Neural progenitor cell (in vitro differentiated cells): ENCODE measurements at regions not wholly inside any gene's neighbourhood (a gene's known extent, or its start where the extent isn't known, plus 50 kb on each side); places are given as distances from the start of the nearest gene placed in this dataset.

ENCODE experiments used
- DNase-seq: peaks from one replicate; pipeline ENCODE4 v3.0.0-alpha.2; 2016; ENCODE audit warnings: low spot score
- H2AFZ ChIP-seq: fragments of 200-600 bp; sonication (generic); replicated peaks from 2 replicates; pipeline ENCODE4 v1.6.1; 2016; ENCODE audit warnings: antibody characterized with exemption
- H3F3A ChIP-seq: fragments of 200-600 bp; sonication (generic); 2 replicates; pipeline ENCODE4 v1.6.1; 2016; ENCODE audit warnings: antibody characterized with exemption, low read depth
- H3K27ac ChIP-seq: fragments of 200-600 bp; sonication (generic); 2 replicates; pipeline ENCODE4 v1.5.1; 2016; ENCODE audit warnings: mild to moderate bottlenecking
- H3K27me3 ChIP-seq: fragments of 200-600 bp; sonication (generic); 2 replicates; pipeline ENCODE4 v1.6.1; 2016; ENCODE audit warnings: mild to moderate bottlenecking, moderate library complexity
- H3K36me3 ChIP-seq: fragments of 200-600 bp; sonication (generic); 2 replicates; pipeline ENCODE4 v1.5.1; 2016
- H3K4me1 ChIP-seq: fragments of 200-600 bp; sonication (generic); 2 replicates; pipeline ENCODE4 v1.6.1; 2016; ENCODE audit warnings: mixed run types
- H3K4me2 ChIP-seq: fragments of 200-600 bp; sonication (generic); 2 replicates; pipeline ENCODE4 v1.6.1; 2016
- H3K4me3 ChIP-seq: fragments of 200-600 bp; sonication (generic); 2 replicates; pipeline ENCODE4 v1.5.1; 2016
- H3K79me2 ChIP-seq: fragments of 200-600 bp; sonication (generic); 2 replicates; pipeline ENCODE4 v1.6.1; 2016; ENCODE audit warnings: low read depth
- H3K9ac ChIP-seq: fragments of 200-600 bp; sonication (generic); 2 replicates; pipeline ENCODE4 v1.6.1; 2016
- H3K9me3 ChIP-seq: fragments of 200-600 bp; sonication (generic); 2 replicates; pipeline ENCODE4 v1.5.1; 2016; ENCODE audit warnings: low read depth
- H4K20me1 ChIP-seq: fragments of 200-600 bp; sonication (generic); 2 replicates; pipeline ENCODE4 v1.6.1; 2016; ENCODE audit warnings: low read depth
- H3K27ac Mint-ChIP-seq: 3 replicates; pipeline ENCODE4 v1.8.0; 2021; ENCODE audit warnings: mixed read lengths
- H3K27me3 Mint-ChIP-seq: 2 replicates; pipeline ENCODE4 v1.8.0; 2022; ENCODE audit warnings: low read depth, mild to moderate bottlenecking, inconsistent platforms, moderate library complexity, mixed read lengths; ENCODE audit not compliant: insufficient read depth
- H3K36me3 Mint-ChIP-seq: 3 replicates; pipeline ENCODE4 v1.8.0; 2021; ENCODE audit warnings: mixed read lengths
- H3K4me1 Mint-ChIP-seq: 3 replicates; pipeline ENCODE4 v1.8.0; 2021; ENCODE audit warnings: mixed read lengths
- H3K4me3 Mint-ChIP-seq: 3 replicates; pipeline ENCODE4 v1.8.0; 2021; ENCODE audit warnings: mild to moderate bottlenecking, moderate library complexity, mixed read lengths
- H3K9me3 Mint-ChIP-seq: 3 replicates; pipeline ENCODE4 v1.8.0; 2020; ENCODE audit warnings: mixed read lengths
- EZH2 ChIP-seq: fragments of 200-600 bp; sonication (generic); IDR thresholded peaks from 2 replicates; pipeline ENCODE4 v1.6.1; 2017; ENCODE audit warnings: antibody characterized with exemption, mild to moderate bottlenecking, moderate library complexity
- EZH2phosphoT487 ChIP-seq: fragments of 200-600 bp; sonication (generic); IDR thresholded peaks from 2 replicates; pipeline ENCODE4 v1.6.1; 2017; ENCODE audit warnings: antibody characterized with exemption
- TF ChIP-seq, protein P1 (sequence below): fragments of 200-600 bp; sonication (generic); IDR thresholded peaks from 2 replicates; pipeline ENCODE4 v1.5.1; 2017; ENCODE audit warnings: antibody characterized with exemption, mild to moderate bottlenecking

DNA sequence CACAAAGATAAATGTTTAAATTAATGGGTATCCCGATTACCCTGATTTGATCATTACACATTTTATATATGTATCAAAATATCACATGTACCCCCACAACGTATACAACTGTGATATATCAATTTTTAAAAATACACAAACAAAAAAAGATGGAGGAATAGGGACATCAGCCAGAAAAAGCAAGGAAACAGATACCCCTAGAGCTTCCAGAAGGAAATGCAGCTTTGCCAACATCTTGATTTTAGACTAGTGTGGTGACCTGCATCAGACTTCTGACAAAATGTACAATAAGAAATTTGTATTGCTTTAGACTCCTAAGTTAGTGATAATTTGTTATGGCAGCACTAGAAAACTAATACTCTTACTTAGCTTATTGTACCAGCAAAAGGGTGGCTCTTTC, 483.8 kb downstream of the TUSC7 start:
- Mint-ChIP-seq H3K4me3 (no peak overlapping the region), H3K27ac (no peak overlapping the region), H3K4me1 (no peaks in the 10 kb centered on the region), H3K9me3 (no peaks in the 10 kb centered on the region), H3K27me3 (no peaks in the 10 kb centered on the region), H3K36me3 (no peaks in the 10 kb centered on the region)
- no peak overlapping the region for H3K27ac ChIP-seq
- DNase-seq = peak; percentile 6
- no peaks in the 10 kb centered on the region for H3K4me1 ChIP-seq
- H3K9ac ChIP-seq = no peak overlapping the region
- no peaks in the 10 kb centered on the region for H3K36me3 ChIP-seq
- H3F3A ChIP-seq = no peaks in the 10 kb centered on the region
- no peaks in the 10 kb centered on the region for H3K27me3 ChIP-seq
- no peak overlapping the region for H2AFZ ChIP-seq
- no peaks in the 10 kb centered on the region for H4K20me1 ChIP-seq
- H3K79me2 ChIP-seq = no peaks in the 10 kb centered on the region
- no peak for TF ChIP-seq EZH2
- TF ChIP-seq, protein P1, sequence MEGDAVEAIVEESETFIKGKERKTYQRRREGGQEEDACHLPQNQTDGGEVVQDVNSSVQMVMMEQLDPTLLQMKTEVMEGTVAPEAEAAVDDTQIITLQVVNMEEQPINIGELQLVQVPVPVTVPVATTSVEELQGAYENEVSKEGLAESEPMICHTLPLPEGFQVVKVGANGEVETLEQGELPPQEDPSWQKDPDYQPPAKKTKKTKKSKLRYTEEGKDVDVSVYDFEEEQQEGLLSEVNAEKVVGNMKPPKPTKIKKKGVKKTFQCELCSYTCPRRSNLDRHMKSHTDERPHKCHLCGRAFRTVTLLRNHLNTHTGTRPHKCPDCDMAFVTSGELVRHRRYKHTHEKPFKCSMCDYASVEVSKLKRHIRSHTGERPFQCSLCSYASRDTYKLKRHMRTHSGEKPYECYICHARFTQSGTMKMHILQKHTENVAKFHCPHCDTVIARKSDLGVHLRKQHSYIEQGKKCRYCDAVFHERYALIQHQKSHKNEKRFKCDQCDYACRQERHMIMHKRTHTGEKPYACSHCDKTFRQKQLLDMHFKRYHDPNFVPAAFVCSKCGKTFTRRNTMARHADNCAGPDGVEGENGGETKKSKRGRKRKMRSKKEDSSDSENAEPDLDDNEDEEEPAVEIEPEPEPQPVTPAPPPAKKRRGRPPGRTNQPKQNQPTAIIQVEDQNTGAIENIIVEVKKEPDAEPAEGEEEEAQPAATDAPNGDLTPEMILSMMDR = peak; percentile 45
- no peak overlapping the region for H3K4me3 ChIP-seq
- H3K4me2 ChIP-seq = no peak overlapping the region
- no peaks in the 10 kb centered on the region for H3K9me3 ChIP-seq

DNA sequence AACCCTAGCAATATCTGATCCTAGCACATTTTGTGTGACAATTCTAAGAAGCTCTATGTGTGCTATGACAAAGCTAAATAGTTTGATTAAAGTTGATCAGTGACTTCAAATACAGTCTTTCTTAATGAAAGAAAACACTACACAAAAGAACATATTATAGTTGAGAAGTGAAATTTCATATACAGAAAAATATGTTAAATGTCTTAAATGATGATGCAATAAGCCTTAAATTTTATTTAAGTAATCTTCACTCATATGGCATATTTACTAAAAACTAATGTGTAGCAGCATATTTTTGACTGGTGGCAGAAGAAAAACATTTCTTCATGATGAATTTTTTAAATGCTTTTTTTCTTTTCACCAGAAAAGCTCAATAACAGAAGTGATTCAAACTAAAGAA, 485.5 kb downstream of the TUSC7 start:
- Mint-ChIP-seq H3K27ac (no peak overlapping the region), H3K36me3 (no peaks in the 10 kb centered on the region), H3K4me3 (no peak overlapping the region), H3K9me3 (no peaks in the 10 kb centered on the region), H3K27me3 (no peaks in the 10 kb centered on the region), H3K4me1 (no peaks in the 10 kb centered on the region)
- Histone ChIP-seq H3K9ac (no peak overlapping the region), H3K36me3 (no peaks in the 10 kb centered on the region), H3K4me2 (no peak overlapping the region), H3K27ac (no peak overlapping the region), H4K20me1 (no peaks in the 10 kb centered on the region), H3K4me3 (no peak overlapping the region), H3K9me3 (no peaks in the 10 kb centered on the region), H3F3A (no peaks in the 10 kb centered on the region), H2AFZ (no peak overlapping the region), H3K79me2 (no peaks in the 10 kb centered on the region), H3K4me1 (no peaks in the 10 kb centered on the region), H3K27me3 (no peaks in the 10 kb centered on the region)
- DNase-seq = no peak
- no peak for TF ChIP-seq EZH2phosphoT487
- TF ChIP-seq, protein P1 = no peak
- TF ChIP-seq EZH2 = no peak

DNA sequence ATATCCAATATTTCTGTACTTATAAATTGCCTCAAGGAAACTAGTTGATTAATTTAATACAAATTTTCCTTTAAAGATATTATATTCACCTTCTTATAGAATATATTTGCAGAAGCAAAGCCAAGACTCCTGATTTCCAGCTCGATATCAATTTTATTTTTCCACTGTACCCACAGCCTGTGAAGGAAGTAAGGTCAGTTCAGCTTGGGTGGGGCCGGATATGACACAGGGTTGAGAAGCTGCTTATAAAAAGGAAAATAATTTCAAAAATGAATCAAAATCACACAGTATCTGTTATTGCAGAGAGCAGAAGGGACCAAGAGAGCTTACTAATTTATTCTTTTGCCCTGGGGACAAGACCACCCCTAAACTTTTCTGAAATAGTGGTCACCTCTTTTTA, 491.4 kb downstream of the TUSC7 start:
- H3K79me2 ChIP-seq = no peaks in the 10 kb centered on the region
- Mint-ChIP-seq H3K27me3 (no peaks in the 10 kb centered on the region), H3K9me3 (no peaks in the 10 kb centered on the region), H3K4me3 (no peak overlapping the region), H3K27ac (no peak overlapping the region), H3K4me1 (no peaks in the 10 kb centered on the region), H3K36me3 (no peaks in the 10 kb centered on the region)
- H3K4me1 ChIP-seq = no peaks in the 10 kb centered on the region
- no peak overlapping the region for H3K27ac ChIP-seq
- TF ChIP-seq, protein P1 = no peak
- TF ChIP-seq EZH2phosphoT487 (no peak), EZH2 (no peak)
- H2AFZ ChIP-seq = no peak overlapping the region
- no peaks in the 10 kb centered on the region for H3K36me3 ChIP-seq
- H4K20me1 ChIP-seq = no peaks in the 10 kb centered on the region
- H3F3A ChIP-seq = no peaks in the 10 kb centered on the region
- no peak overlapping the region for H3K4me2 ChIP-seq
- H3K9me3 ChIP-seq = no peaks in the 10 kb centered on the region
- no peaks in the 10 kb centered on the region for H3K27me3 ChIP-seq
- no peak overlapping the region for H3K9ac ChIP-seq
- DNase-seq = no peak
- no peak overlapping the region for H3K4me3 ChIP-seq
